Stimulated activated CD8-positive, alpha-beta memory T cell treated with anti-CD3 and anti-CD28 coated beads, Interleukin-7, amount 100 ng/mL, for 4 hours (primary cell): ENCODE measurements at regions not wholly inside any gene's neighbourhood (a gene's known extent, or its start where the extent isn't known, plus 50 kb on each side); places are given as distances from the start of the nearest gene placed in this dataset.
"Not testable (repeated sequence)": the region's sequence is repeated elsewhere in the genome, so short reads cannot be mapped to it uniquely, and the experiment has no call there.

Experiments
- DNase-seq, 2 donors: peaks; one replicate each; pipeline ENCODE4 v3.0.0-alpha.2; 2020; ENCODE audit warnings: low read depth in 2 of 2

- DNase-seq = no peak
Measured at GRCh38 chr16:26981266-26981938, 85.3 kb upstream of the C16orf82 start.

GRCh38 chr16:26982422-26982821 lies 84.3 kb upstream of the C16orf82 start:
- no peak for DNase-seq

GRCh38 chr16:26983426-26983825 lies 83.3 kb upstream of the C16orf82 start:
- no peak for DNase-seq

GRCh38 chr16:26985100-26986065 lies 81.3 kb upstream of the C16orf82 start:
- DNase-seq = no peak

- DNase-seq = no peak
Measured at GRCh38 chr16:26987597-26988010, 79.1 kb upstream of the C16orf82 start.

GRCh38 chr16:26988186-26988585 lies 78.5 kb upstream of the C16orf82 start:
- DNase-seq = no peak

GRCh38 chr16:26990384-26991120 lies 76.2 kb upstream of the C16orf82 start:
- not testable (repeated sequence) for DNase-seq

GRCh38 chr16:26992666-26993349 lies 73.9 kb upstream of the C16orf82 start:
- DNase-seq = no peak

GRCh38 chr16:26993511-26993910 lies 73.2 kb upstream of the C16orf82 start:
- DNase-seq = no peak

- no peak for DNase-seq
Measured at GRCh38 chr16:26993963-26994362, 72.8 kb upstream of the C16orf82 start.

- no peak for DNase-seq
Measured at GRCh38 chr16:26995522-26995921, 71.2 kb upstream of the C16orf82 start.

- no peak for DNase-seq
Measured at GRCh38 chr16:27005386-27005785, 61.3 kb upstream of the C16orf82 start.
